ENCODE measurements at regions not wholly inside any gene's neighbourhood (a gene's known extent, or its start where the extent isn't known, plus 50 kb on each side); places are given as distances from the start of the nearest gene placed in this dataset.
"Not testable (repeated sequence)": the region's sequence is repeated elsewhere in the genome, so short reads cannot be mapped to it uniquely, and the experiment has no call there.

GRCh38 chr4:24349168-24349996 lies 235.0 kb downstream of the DHX15 start:
- TF ChIP-seq, protein P1, sequence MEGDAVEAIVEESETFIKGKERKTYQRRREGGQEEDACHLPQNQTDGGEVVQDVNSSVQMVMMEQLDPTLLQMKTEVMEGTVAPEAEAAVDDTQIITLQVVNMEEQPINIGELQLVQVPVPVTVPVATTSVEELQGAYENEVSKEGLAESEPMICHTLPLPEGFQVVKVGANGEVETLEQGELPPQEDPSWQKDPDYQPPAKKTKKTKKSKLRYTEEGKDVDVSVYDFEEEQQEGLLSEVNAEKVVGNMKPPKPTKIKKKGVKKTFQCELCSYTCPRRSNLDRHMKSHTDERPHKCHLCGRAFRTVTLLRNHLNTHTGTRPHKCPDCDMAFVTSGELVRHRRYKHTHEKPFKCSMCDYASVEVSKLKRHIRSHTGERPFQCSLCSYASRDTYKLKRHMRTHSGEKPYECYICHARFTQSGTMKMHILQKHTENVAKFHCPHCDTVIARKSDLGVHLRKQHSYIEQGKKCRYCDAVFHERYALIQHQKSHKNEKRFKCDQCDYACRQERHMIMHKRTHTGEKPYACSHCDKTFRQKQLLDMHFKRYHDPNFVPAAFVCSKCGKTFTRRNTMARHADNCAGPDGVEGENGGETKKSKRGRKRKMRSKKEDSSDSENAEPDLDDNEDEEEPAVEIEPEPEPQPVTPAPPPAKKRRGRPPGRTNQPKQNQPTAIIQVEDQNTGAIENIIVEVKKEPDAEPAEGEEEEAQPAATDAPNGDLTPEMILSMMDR (conservative IDR thresholded peaks at IDR 0.05) = not testable (repeated sequence)
- not testable (repeated sequence) for TF ChIP-seq ZFX (IDR thresholded peaks at IDR 0.05)
